ENCODE measurements at regions not wholly inside any gene's neighbourhood (a gene's known extent, or its start where the extent isn't known, plus 50 kb on each side); places are given as distances from the start of the nearest gene placed in this dataset.
"Not testable (repeated sequence)": the region's sequence is repeated elsewhere in the genome, so short reads cannot be mapped to it uniquely, and the experiment has no call there.

DNA sequence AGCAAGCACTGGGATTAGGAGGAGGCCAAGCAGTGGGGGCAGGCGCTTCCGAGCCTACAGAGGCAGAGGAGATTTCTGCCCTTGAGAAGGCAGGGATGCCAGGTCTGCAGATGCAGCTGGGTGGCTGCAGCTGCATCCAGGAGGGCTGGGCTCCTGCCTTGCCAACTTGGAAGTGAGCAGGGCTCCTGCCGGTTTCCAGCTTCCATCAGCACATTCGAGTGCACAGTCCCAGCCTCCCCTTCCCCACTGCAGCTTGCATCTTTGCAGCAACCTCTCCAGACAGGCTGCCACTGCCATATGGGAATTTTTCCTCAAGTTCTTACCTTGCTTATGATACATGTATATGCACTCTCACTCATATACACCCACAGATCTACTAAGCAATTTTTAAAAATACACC lies 1234.3 kb upstream of the B3GALT2 start:
- peaks cover 0 to 14% of the 10 kb centered on the region in 2 donors for H3K9me3 ChIP-seq
- no peaks in the 10 kb centered on the region for H3K27me3 ChIP-seq
- no peak for DNase-seq
- H3K36me3 ChIP-seq = no peaks in the 10 kb centered on the region
- ATAC-seq = no peak
- intact Hi-C loops (cut with DNase I) = no loop called here
- H3K4me1 ChIP-seq = no peaks in the 10 kb centered on the region
- TF ChIP-seq, protein P1, sequence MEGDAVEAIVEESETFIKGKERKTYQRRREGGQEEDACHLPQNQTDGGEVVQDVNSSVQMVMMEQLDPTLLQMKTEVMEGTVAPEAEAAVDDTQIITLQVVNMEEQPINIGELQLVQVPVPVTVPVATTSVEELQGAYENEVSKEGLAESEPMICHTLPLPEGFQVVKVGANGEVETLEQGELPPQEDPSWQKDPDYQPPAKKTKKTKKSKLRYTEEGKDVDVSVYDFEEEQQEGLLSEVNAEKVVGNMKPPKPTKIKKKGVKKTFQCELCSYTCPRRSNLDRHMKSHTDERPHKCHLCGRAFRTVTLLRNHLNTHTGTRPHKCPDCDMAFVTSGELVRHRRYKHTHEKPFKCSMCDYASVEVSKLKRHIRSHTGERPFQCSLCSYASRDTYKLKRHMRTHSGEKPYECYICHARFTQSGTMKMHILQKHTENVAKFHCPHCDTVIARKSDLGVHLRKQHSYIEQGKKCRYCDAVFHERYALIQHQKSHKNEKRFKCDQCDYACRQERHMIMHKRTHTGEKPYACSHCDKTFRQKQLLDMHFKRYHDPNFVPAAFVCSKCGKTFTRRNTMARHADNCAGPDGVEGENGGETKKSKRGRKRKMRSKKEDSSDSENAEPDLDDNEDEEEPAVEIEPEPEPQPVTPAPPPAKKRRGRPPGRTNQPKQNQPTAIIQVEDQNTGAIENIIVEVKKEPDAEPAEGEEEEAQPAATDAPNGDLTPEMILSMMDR (IDR thresholded peaks at IDR 0.05) = no peak
- no peak overlapping the region for H3K4me3 ChIP-seq
- no peak overlapping the region for H3K27ac ChIP-seq

DNA sequence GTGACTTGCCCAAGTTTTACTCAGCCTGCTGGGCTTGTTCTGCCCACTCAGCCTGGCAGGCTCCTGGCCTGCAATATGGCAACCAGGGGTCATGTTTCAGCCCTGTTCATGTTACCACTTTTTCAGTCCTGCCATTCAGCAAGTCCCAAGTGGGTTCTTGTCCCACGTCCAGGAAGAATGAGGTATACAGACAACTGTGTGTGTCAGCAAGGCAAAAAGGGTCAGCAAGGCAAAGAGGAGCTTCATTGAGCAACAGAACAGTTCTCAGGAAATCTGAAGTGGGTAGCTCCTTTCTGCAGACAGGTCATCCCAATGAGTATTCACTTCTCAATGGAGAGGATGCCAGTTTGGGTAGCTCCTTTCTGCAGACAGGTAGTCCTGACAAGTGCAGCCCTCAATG lies 1233.3 kb upstream of the B3GALT2 start:
- Histone ChIP-seq H3K36me3 (no peaks in the 10 kb centered on the region), H3K4me3 (no peak overlapping the region)
- intact Hi-C loops (cut with DNase I) = no loop called here

DNA sequence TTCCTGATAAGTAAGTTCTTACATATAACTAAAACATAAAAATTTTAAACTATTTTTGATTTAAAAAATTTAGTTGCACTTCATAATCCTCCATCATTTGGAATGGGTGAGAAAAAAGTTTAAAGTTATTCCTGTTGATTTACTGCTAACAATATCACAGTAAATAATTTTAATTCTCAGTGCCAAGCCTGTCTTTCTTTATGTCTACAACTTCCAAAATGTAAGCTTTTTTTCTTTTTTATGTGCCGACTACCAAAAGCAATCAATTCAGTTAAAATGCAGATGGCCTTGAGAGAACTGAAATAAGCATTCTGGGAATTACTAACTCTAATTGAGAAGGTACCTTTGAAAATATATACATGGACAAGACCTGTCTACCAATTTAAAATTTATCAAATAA lies 1224.3 kb upstream of the B3GALT2 start:
- H3K27ac ChIP-seq = no peak overlapping the region
- H3K36me3 ChIP-seq = no peaks in the 10 kb centered on the region
- H3K4me1 ChIP-seq = no peaks in the 10 kb centered on the region
- intact Hi-C loops (cut with DNase I) = no loop called here
- TF ChIP-seq, protein P1 (IDR thresholded peaks at IDR 0.05) = no peak
- ATAC-seq = no peak
- H3K4me3 ChIP-seq = no peak overlapping the region
- no peaks in the 10 kb centered on the region for H3K27me3 ChIP-seq
- H3K9me3 ChIP-seq = peaks cover 0 to 6% of the 10 kb centered on the region in 2 donors
- DNase-seq = peak in 2 of 4 donors; percentile 19 to 41

More for the DNA sequence above, 1233.3 kb upstream of the B3GALT2 start:
- H3K4me1 ChIP-seq = no peaks in the 10 kb centered on the region
- no peaks in the 10 kb centered on the region for H3K27me3 ChIP-seq
- no peak overlapping the region for H3K27ac ChIP-seq
- H3K9me3 ChIP-seq = peaks cover 0 to 18% of the 10 kb centered on the region in 2 donors
- ATAC-seq (no peak), DNase-seq (no peak)
- TF ChIP-seq, protein P1 (IDR thresholded peaks at IDR 0.05) = no peak

DNA sequence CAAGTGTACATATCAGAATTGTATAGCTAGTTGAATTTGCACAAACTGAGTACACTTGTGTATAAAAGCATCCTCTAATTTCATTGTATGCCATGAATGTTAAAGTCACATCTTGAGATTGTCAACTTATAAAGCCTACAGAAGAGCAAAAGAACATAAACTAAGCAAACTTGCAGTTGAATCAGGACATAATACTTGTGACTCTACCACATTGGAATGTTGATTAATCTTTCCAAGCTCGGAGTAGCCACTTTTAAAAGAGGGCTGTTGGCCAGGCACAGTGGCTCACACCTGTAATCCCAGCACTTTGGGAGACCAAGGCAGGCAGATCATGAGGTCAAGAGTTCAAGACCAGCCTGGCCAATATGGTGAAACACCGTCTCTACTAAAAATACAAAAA lies 1220.8 kb upstream of the B3GALT2 start:
- H3K4me3 ChIP-seq; H3K4me1 ChIP-seq; DNase-seq; H3K27me3 ChIP-seq; H3K36me3 ChIP-seq; ATAC-seq; H3K9me3 ChIP-seq; intact Hi-C loops (cut with DNase I); H3K27ac ChIP-seq: not testable (repeated sequence)

DNA sequence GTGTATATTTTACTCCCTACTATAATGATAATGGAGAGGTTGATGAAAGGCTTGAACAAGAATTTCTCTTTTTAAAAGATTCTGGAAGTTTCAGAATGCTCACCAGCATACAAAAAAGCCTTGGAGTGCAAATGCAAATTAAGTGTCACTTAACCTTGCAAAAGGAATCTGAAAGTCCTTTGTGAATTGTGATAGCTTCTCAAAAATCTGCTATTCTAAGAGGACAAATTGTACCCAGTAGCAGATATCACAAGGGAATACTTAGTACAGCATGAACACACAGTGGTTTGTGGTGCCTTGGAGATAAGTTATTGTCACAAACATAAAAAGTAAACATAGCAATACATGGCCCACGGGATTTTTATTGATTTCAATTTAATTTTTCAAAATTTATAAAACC lies 1208.3 kb upstream of the B3GALT2 start:
- TF ChIP-seq, protein P1 (IDR thresholded peaks at IDR 0.05) = no peak
- intact Hi-C loops (cut with DNase I) = no loop called here

DNA sequence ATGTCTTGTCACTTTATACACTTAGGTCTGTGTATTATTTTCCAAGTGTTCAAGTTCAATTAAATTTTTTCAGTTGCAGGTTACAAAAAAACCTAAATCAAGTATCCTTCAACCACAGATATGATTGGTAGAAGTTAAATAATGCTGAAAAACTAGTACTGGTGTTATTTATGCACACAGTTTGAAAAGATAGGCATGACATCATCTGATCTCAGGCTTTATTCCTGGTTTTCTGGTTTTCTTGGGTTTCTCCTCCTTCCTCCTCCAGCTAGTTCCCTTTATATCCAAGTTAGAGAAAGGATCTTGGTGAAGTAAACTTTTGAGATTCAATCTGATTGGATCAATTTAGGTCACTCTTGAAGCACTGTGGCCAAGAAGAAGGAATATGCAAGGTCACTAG lies 1201.1 kb upstream of the B3GALT2 start:
- Histone ChIP-seq H3K36me3 (no peaks in the 10 kb centered on the region), H3K27me3 (no peaks in the 10 kb centered on the region), H3K4me1 (no peaks in the 10 kb centered on the region), H3K9me3 (peaks cover 0 to 2% of the 10 kb centered on the region in 2 donors), H3K27ac (no peak overlapping the region), H3K4me3 (no peak overlapping the region)
- intact Hi-C loops (cut with DNase I) = no loop called here
- TF ChIP-seq, protein P1 (IDR thresholded peaks at IDR 0.05) = no peak
- ATAC-seq (no peak), DNase-seq (no peak)

More for the DNA sequence above, 1208.3 kb upstream of the B3GALT2 start:
- Histone ChIP-seq H3K9me3 (peaks cover 0 to 2% of the 10 kb centered on the region in 2 donors), H3K4me3 (no peak overlapping the region), H3K27me3 (no peaks in the 10 kb centered on the region), H3K27ac (no peak overlapping the region), H3K4me1 (no peaks in the 10 kb centered on the region), H3K36me3 (no peaks in the 10 kb centered on the region)
- DNase-seq = no peak
- ATAC-seq = no peak

All from left lung (tissue), 4 donors.